ENCODE measurements at regions not wholly inside any gene's neighbourhood (a gene's known extent, or its start where the extent isn't known, plus 50 kb on each side); places are given as distances from the start of the nearest gene placed in this dataset.

GRCh38 chr14:38310420-38310995 is 54.6 kb upstream of the CLEC14A start (continued):
- no peak for TF ChIP-seq PRDM15 (CRISPR knock-in tag; IDR thresholded peaks at IDR 0.05)
- TF ChIP-seq PREB (CRISPR knock-in tag; IDR thresholded peaks at IDR 0.05; ENCODE audit: borderline replicate concordance) = no peak
- no peak for TF ChIP-seq EMX1 (CRISPR knock-in tag; IDR thresholded peaks at IDR 0.05)
- TF ChIP-seq, protein P1, sequence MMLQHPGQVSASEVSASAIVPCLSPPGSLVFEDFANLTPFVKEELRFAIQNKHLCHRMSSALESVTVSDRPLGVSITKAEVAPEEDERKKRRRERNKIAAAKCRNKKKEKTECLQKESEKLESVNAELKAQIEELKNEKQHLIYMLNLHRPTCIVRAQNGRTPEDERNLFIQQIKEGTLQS (CRISPR knock-in tag; conservative IDR thresholded peaks at IDR 0.05) = no peak
- TF ChIP-seq ZNF671 (CRISPR knock-in tag; IDR thresholded peaks at IDR 0.05) = no peak
- no peak for TF ChIP-seq JUN (CRISPR knock-in tag; IDR thresholded peaks at IDR 0.05)
- TF ChIP-seq RORB (CRISPR knock-in tag; IDR thresholded peaks at IDR 0.05) = no peak

DNA sequence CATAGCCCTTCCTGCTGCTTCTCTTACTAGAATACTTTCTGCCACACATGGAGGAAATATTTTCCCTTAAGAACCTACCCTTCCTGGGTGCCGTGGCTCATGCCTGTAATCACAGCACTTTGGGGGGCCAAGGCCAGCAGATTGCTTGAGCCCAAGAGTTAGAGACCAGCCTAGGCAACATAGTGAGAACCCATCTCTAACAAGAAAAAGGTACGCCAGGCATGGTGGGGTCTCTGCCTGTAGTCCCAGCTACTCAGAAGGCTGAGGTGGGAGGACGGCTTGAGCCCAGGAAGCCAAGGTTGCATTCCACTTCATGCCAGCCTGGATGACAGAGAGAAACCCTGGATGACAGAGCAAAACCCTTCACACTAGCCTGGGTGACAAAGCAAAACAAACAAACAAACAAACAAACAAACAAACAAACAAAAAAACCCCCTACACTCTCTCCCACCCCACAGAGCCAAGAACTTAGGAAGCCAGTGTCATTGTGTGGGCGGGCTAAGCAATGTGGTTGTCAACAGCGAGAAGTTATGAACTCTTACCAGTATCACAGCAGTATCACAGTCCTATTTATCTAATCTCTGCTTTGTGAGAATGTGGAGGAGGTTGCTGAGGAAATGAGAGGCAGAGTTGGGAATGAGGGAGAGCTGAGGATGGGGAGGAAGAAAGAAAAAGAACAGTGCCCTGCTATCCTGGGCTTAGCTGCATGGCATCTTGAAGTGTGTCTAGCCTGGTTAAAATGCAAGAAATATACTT is 53.8 kb upstream of the CLEC14A start:
- no peak overlapping the region for H3K4me3 Mint-ChIP-seq
- no peak; the same call in 1 of the 2 replicates for ATAC-seq
- TF ChIP-seq, protein P2, sequence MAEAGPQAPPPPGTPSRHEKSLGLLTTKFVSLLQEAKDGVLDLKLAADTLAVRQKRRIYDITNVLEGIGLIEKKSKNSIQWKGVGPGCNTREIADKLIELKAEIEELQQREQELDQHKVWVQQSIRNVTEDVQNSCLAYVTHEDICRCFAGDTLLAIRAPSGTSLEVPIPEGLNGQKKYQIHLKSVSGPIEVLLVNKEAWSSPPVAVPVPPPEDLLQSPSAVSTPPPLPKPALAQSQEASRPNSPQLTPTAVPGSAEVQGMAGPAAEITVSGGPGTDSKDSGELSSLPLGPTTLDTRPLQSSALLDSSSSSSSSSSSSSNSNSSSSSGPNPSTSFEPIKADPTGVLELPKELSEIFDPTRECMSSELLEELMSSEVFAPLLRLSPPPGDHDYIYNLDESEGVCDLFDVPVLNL (CRISPR knock-in tag; IDR thresholded peaks at IDR 0.05; ENCODE audit: borderline replicate concordance, low read depth) = no peak
- TF ChIP-seq ZNF396 (CRISPR knock-in tag; IDR thresholded peaks at IDR 0.05; ENCODE audit: borderline replicate concordance) (no peak), CREM (CRISPR knock-in tag; IDR thresholded peaks at IDR 0.05) (no peak), TCF7 (CRISPR knock-in tag; IDR thresholded peaks at IDR 0.05; ENCODE audit: low read depth) (no peak), OVOL2 (CRISPR knock-in tag; IDR thresholded peaks at IDR 0.05; ENCODE audit: borderline replicate concordance) (no peak)
- H3K27me3 Mint-ChIP-seq (ENCODE audit: low read depth) = peaks cover 40% of the 10 kb centered on the region
- H3K9me3 Mint-ChIP-seq = peaks cover 10% of the 10 kb centered on the region
- H3K4me1 Mint-ChIP-seq = peaks cover 31% of the 10 kb centered on the region
- POLR2A ChIA-PET = no interaction called here
- no peaks in the 10 kb centered on the region for H3K36me3 Mint-ChIP-seq
- no peak for DNase-seq (ENCODE audit: low spot score)
- CTCF ChIA-PET = no interaction called here
- no peak overlapping the region for H3K27ac Mint-ChIP-seq

Data from WTC11 (cell line).